GM23248 (cell line): ENCODE measurements at regions not wholly inside any gene's neighbourhood (a gene's known extent, or its start where the extent isn't known, plus 50 kb on each side); places are given as distances from the start of the nearest gene placed in this dataset.

Source experiments
- DNase-seq: peaks from one replicate; pipeline ENCODE4 v3.0.0-alpha.2; 2015
- H2AFZ ChIP-seq: fragments of 200-600 bp; sonication (generic); 2 replicates; pipeline ENCODE4 v1.6.1; 2016; ENCODE audit warnings: antibody characterized with exemption
- H3F3A ChIP-seq: fragments of 200-600 bp; sonication (generic); 2 replicates; pipeline ENCODE4 v1.6.1; 2016; ENCODE audit warnings: mild to moderate bottlenecking, antibody characterized with exemption, mixed run types; ENCODE audit not compliant: insufficient read depth
- H3K27ac ChIP-seq: fragments of 200-600 bp; sonication (generic); 2 replicates; pipeline ENCODE4 v1.5.1; 2016; ENCODE audit warnings: mild to moderate bottlenecking
- H3K27me3 ChIP-seq: fragments of 200-600 bp; sonication (generic); replicated peaks from 2 replicates; pipeline ENCODE4 v1.6.1; 2016; ENCODE audit warnings: mild to moderate bottlenecking; ENCODE audit not compliant: insufficient read depth
- H3K36me3 ChIP-seq: fragments of 200-600 bp; sonication (generic); 2 replicates; pipeline ENCODE4 v1.6.1; 2016; ENCODE audit warnings: low read depth, mild to moderate bottlenecking
- H3K4me1 ChIP-seq: fragments of 200-600 bp; sonication (generic); 2 replicates; pipeline ENCODE4 v1.6.1; 2016; ENCODE audit warnings: mild to moderate bottlenecking; ENCODE audit not compliant: insufficient read depth
- H3K4me2 ChIP-seq: fragments of 200-600 bp; sonication (generic); one replicate; pipeline ENCODE4 v1.6.1; 2016; ENCODE audit warnings: mild to moderate bottlenecking; ENCODE audit not compliant: unreplicated experiment
- H3K4me3 ChIP-seq: fragments of 200-600 bp; sonication (generic); 2 replicates; pipeline ENCODE4 v1.5.1; 2016; ENCODE audit warnings: mild to moderate bottlenecking
- H3K79me2 ChIP-seq: fragments of 200-600 bp; sonication (generic); 2 replicates; pipeline ENCODE4 v1.6.1; 2016; ENCODE audit warnings: mild to moderate bottlenecking; ENCODE audit not compliant: insufficient read depth
- H3K9ac ChIP-seq: fragments of 200-600 bp; sonication (generic); 2 replicates; pipeline ENCODE4 v1.6.1; 2016; ENCODE audit warnings: mild to moderate bottlenecking
- H3K9me2 ChIP-seq: fragments of 200-600 bp; sonication (generic); 2 replicates; pipeline ENCODE4 v1.6.1; 2016; ENCODE audit warnings: mixed run types, mild to moderate bottlenecking, moderate library complexity; ENCODE audit not compliant: insufficient read depth
- H3K9me3 ChIP-seq: fragments of 200-600 bp; sonication (generic); one replicate; pipeline ENCODE4 v1.6.1; 2017; ENCODE audit warnings: low read depth
- H4K20me1 ChIP-seq: fragments of 200-600 bp; sonication (generic); 2 replicates; pipeline ENCODE4 v1.6.0; 2016; ENCODE audit not compliant: insufficient read depth
- EZH2 ChIP-seq: fragments of 200-600 bp; sonication (generic); IDR thresholded peaks from 2 replicates; pipeline ENCODE4 v1.6.1; 2018; ENCODE audit warnings: antibody characterized with exemption, mild to moderate bottlenecking; ENCODE audit not compliant: insufficient read depth, poor library complexity, severe bottlenecking
- EZH2phosphoT487 ChIP-seq: fragments of 200-600 bp; sonication (generic); IDR thresholded peaks from 2 replicates; pipeline ENCODE4 v1.6.1; 2018; ENCODE audit warnings: antibody characterized with exemption, moderate library complexity, mild to moderate bottlenecking, low read depth; ENCODE audit not compliant: insufficient read depth
- WGBS, 2 experiments: methylation state at CpG; one replicate each; pipeline ENCODE4 v1.1.6; 2015 to 2017; ENCODE audit warnings: low lambda C conversion rate in 2 of 2, low coverage in 1 of 2; ENCODE audit errors: missing lambda C conversion rate in 2 of 2; 5-methylcytosine and 5-hydroxymethylcytosine counted together
- in situ Hi-C: fragments of 300-500 bp; cut with MboI; formaldehyde crosslinking; loops from 2 replicates; pipeline ENCODE4 v1.15.0; 2020

GRCh38 chr10:128716181-128716580, 590.0 kb upstream of the MKI67 start:
- no peak overlapping the region for H3K9ac ChIP-seq
- no peaks in the 10 kb centered on the region for H3K9me2 ChIP-seq
- DNase-seq = no peak
- H3K79me2 ChIP-seq = no peaks in the 10 kb centered on the region
- TF ChIP-seq EZH2 (no peak), EZH2phosphoT487 (no peak)
- 68 to 82% methylated on average over 9 of the region's 9 CpGs for WGBS, 2 experiments
- no peaks in the 10 kb centered on the region for H3F3A ChIP-seq
- no peaks in the 10 kb centered on the region for H3K27me3 ChIP-seq
- H3K4me2 ChIP-seq = no peak overlapping the region
- H3K36me3 ChIP-seq = no peaks in the 10 kb centered on the region
- no peaks in the 10 kb centered on the region for H3K9me3 ChIP-seq
- no peak overlapping the region for H3K27ac ChIP-seq
- in situ Hi-C loops = no loop called here
- H3K4me1 ChIP-seq = no peaks in the 10 kb centered on the region
- H4K20me1 ChIP-seq = no peaks in the 10 kb centered on the region
- H2AFZ ChIP-seq = no peak overlapping the region
- H3K4me3 ChIP-seq = no peak overlapping the region

- H3K4me1 ChIP-seq = no peaks in the 10 kb centered on the region
- DNase-seq = no peak
- H3K4me2 ChIP-seq = no peak overlapping the region
- no peak for TF ChIP-seq EZH2phosphoT487
- TF ChIP-seq EZH2 = no peak
- no peaks in the 10 kb centered on the region for H3K9me3 ChIP-seq
- no peak overlapping the region for H3K27ac ChIP-seq
- H3K9me2 ChIP-seq = no peaks in the 10 kb centered on the region
- no peak overlapping the region for H3K4me3 ChIP-seq
- H3F3A ChIP-seq = no peaks in the 10 kb centered on the region
- no peak overlapping the region for H2AFZ ChIP-seq
- no peak overlapping the region for H3K9ac ChIP-seq
- no peaks in the 10 kb centered on the region for H3K36me3 ChIP-seq
- 44 to 48% methylated on average over 5 of the region's 5 CpGs for WGBS, 2 experiments
- H4K20me1 ChIP-seq = no peaks in the 10 kb centered on the region
- no peaks in the 10 kb centered on the region for H3K27me3 ChIP-seq
- no peaks in the 10 kb centered on the region for H3K79me2 ChIP-seq
- in situ Hi-C loops = no loop called here
Measured at GRCh38 chr10:128721963-128722445, 595.8 kb upstream of the MKI67 start.

GRCh38 chr10:128722947-128723346, 596.7 kb upstream of the MKI67 start:
- H3K36me3 ChIP-seq = no peaks in the 10 kb centered on the region
- no peaks in the 10 kb centered on the region for H3K27me3 ChIP-seq
- no peaks in the 10 kb centered on the region for H3K9me2 ChIP-seq
- no peaks in the 10 kb centered on the region for H3K4me1 ChIP-seq
- in situ Hi-C loops = no loop called here
- no peak overlapping the region for H3K4me3 ChIP-seq
- no peaks in the 10 kb centered on the region for H4K20me1 ChIP-seq
- no peak overlapping the region for H3K27ac ChIP-seq
- no peak overlapping the region for H3K4me2 ChIP-seq
- H3K9ac ChIP-seq = no peak overlapping the region
- H3F3A ChIP-seq = no peaks in the 10 kb centered on the region
- H3K9me3 ChIP-seq = no peaks in the 10 kb centered on the region
- no peak for DNase-seq
- WGBS, 2 experiments = 36 to 53% methylated on average over 3 of the region's 3 CpGs
- no peaks in the 10 kb centered on the region for H3K79me2 ChIP-seq
- no peak overlapping the region for H2AFZ ChIP-seq
- no peak for TF ChIP-seq EZH2

- Histone ChIP-seq H3K4me1 (no peaks in the 10 kb centered on the region), H2AFZ (no peak overlapping the region), H3K27me3 (no peaks in the 10 kb centered on the region), H3K36me3 (no peaks in the 10 kb centered on the region), H3F3A (no peaks in the 10 kb centered on the region), H3K9ac (no peak overlapping the region), H3K27ac (no peak overlapping the region), H4K20me1 (no peaks in the 10 kb centered on the region), H3K4me3 (no peak overlapping the region), H3K9me2 (no peaks in the 10 kb centered on the region), H3K4me2 (no peak overlapping the region), H3K9me3 (no peaks in the 10 kb centered on the region), H3K79me2 (no peaks in the 10 kb centered on the region)
- in situ Hi-C loops = no loop called here
- DNase-seq = no peak
- WGBS, 2 experiments = 50 to 54% methylated on average over 14 of the region's 14 CpGs
- TF ChIP-seq EZH2phosphoT487 (no peak), EZH2 (no peak)
Measured at GRCh38 chr10:128723631-128724205, 597.5 kb upstream of the MKI67 start.

GRCh38 chr10:128725531-128725930, 599.3 kb upstream of the MKI67 start:
- H2AFZ ChIP-seq = no peak overlapping the region
- no peaks in the 10 kb centered on the region for H4K20me1 ChIP-seq
- no peaks in the 10 kb centered on the region for H3K27me3 ChIP-seq
- H3K36me3 ChIP-seq = no peaks in the 10 kb centered on the region
- H3K9me2 ChIP-seq = no peaks in the 10 kb centered on the region
- no peak for TF ChIP-seq EZH2phosphoT487
- TF ChIP-seq EZH2 = no peak
- H3K9ac ChIP-seq = no peak overlapping the region
- H3F3A ChIP-seq = no peaks in the 10 kb centered on the region
- H3K79me2 ChIP-seq = no peaks in the 10 kb centered on the region
- no peaks in the 10 kb centered on the region for H3K9me3 ChIP-seq
- H3K4me1 ChIP-seq = no peaks in the 10 kb centered on the region
- in situ Hi-C loops = no loop called here
- H3K4me2 ChIP-seq = no peak overlapping the region
- H3K27ac ChIP-seq = no peak overlapping the region
- no peak overlapping the region for H3K4me3 ChIP-seq
- DNase-seq = no peak
- 51 to 58% methylated on average over 2 of the region's 2 CpGs for WGBS, 2 experiments
